MCF 10A (cell line): ENCODE measurements at regions not wholly inside any gene's neighbourhood (a gene's known extent, or its start where the extent isn't known, plus 50 kb on each side); places are given as distances from the start of the nearest gene placed in this dataset.
"Not testable (repeated sequence)": the region's sequence is repeated elsewhere in the genome, so short reads cannot be mapped to it uniquely, and the experiment has no call there.

Experiments used
- BruUV-seq: library from RNA; stranded (reverse); fragments of 400-500 nt; replicated peaks from 2 replicates; lab custom pipeline; 2021; lab: Mats Ljungman, UMichigan
- CTCF ChIA-PET: fragments of 300-600 bp; sonication (Branson Sonifier 250); formaldehyde crosslinking; extraction: SDS; loops from one replicate; lab custom pipeline; 2021; ENCODE audit warnings: antibody characterized with exemption, inconsistent platforms; lab: Yijun Ruan, JAX
- POLR2A ChIA-PET: fragments of 300-600, 350-650 bp; sonication (Branson Sonifier 250); formaldehyde crosslinking; extraction: SDS; loops from one replicate; lab custom pipeline; 2020; ENCODE audit warnings: antibody characterized with exemption, inconsistent platforms; lab: Yijun Ruan, JAX
- DNase-seq: peaks from one replicate; pipeline ENCODE4 v3.0.0-alpha.2; 2018; ENCODE audit not compliant: unreplicated experiment
- H3K27ac Mint-ChIP-seq: one replicate; pipeline ENCODE4 v1.8.0; 2022; ENCODE audit warnings: mild to moderate bottlenecking, low read depth, mixed read lengths; ENCODE audit not compliant: unreplicated experiment
- H3K27me3 Mint-ChIP-seq: one replicate; pipeline ENCODE4 v1.8.0; 2022; ENCODE audit warnings: mixed read lengths; ENCODE audit not compliant: insufficient read depth, unreplicated experiment
- H3K36me3 Mint-ChIP-seq: one replicate; pipeline ENCODE4 v1.8.0; 2022; ENCODE audit warnings: mild to moderate bottlenecking, moderate library complexity, mixed read lengths; ENCODE audit not compliant: insufficient read depth, unreplicated experiment
- H3K4me1 Mint-ChIP-seq: one replicate; pipeline ENCODE4 v1.8.0; 2022; ENCODE audit warnings: mixed read lengths; ENCODE audit not compliant: insufficient read depth, unreplicated experiment
- H3K4me3 Mint-ChIP-seq: one replicate; pipeline ENCODE4 v1.8.0; 2022; ENCODE audit warnings: mild to moderate bottlenecking, moderate library complexity, mixed read lengths; ENCODE audit not compliant: unreplicated experiment
- H3K9me3 Mint-ChIP-seq: one replicate; pipeline ENCODE4 v1.8.0; 2022; ENCODE audit warnings: mixed read lengths; ENCODE audit not compliant: unreplicated experiment
- CTCF ChIP-seq: fragments of 200-600 bp; IDR thresholded peaks from one replicate; pipeline ENCODE4 v1.8.0; 2022; ENCODE audit warnings: antibody characterized with exemption, mild to moderate bottlenecking; ENCODE audit not compliant: unreplicated experiment
- intact Hi-C: fragments of 100-400 bp; cut with micrococcal nuclease; formaldehyde crosslinking; loops from 2 replicates; pipeline ENCODE4 v1.14.1; 2022

GRCh38 chr10:23786594-23786993, 347.7 kb downstream of the OTUD1 start:
- Mint-ChIP-seq H3K9me3 (no peaks in the 10 kb centered on the region), H3K27me3 (peaks cover 27% of the 10 kb centered on the region), H3K4me1 (no peaks in the 10 kb centered on the region), H3K4me3 (no peak overlapping the region), H3K27ac (no peak overlapping the region), H3K36me3 (no peaks in the 10 kb centered on the region)
- no peak for DNase-seq
- TF ChIP-seq CTCF: no peak
- intact Hi-C loops: no loop called here
- ChIA-PET POLR2A (no interaction called here), CTCF (interaction anchor here (0.6 to 0.7 kb wide), 2 partner anchors 166 to 987 kb away, joined by 3 read pairs; no protein-coding TSS in a partner anchor)
- BruUV-seq: no TSS peak

- DNase-seq: no peak
- intact Hi-C loops: no loop called here
- H3K9me3 Mint-ChIP-seq: peaks cover 4% of the 10 kb centered on the region
- TF ChIP-seq CTCF: no peak
- BruUV-seq: no TSS peak
- CTCF ChIA-PET: interaction anchor here (0.7 kb wide), 1 partner anchor 17 kb away, joined by 3 read pairs; no protein-coding TSS in a partner anchor
- H3K4me3 Mint-ChIP-seq: no peak overlapping the region
- peaks cover 27% of the 10 kb centered on the region for H3K27me3 Mint-ChIP-seq
- no peaks in the 10 kb centered on the region for H3K36me3 Mint-ChIP-seq
- no peak overlapping the region for H3K27ac Mint-ChIP-seq
- H3K4me1 Mint-ChIP-seq: no peaks in the 10 kb centered on the region
- POLR2A ChIA-PET: no interaction called here
Measured at GRCh38 chr10:23793577-23793976, 354.7 kb downstream of the OTUD1 start.

- H3K4me3 Mint-ChIP-seq, CTCF ChIA-PET, intact Hi-C loops, H3K9me3 Mint-ChIP-seq, DNase-seq, H3K27ac Mint-ChIP-seq, H3K36me3 Mint-ChIP-seq, BruUV-seq, H3K4me1 Mint-ChIP-seq: not testable (repeated sequence)
- H3K27me3 Mint-ChIP-seq: peaks cover 27% of the 10 kb centered on the region
- POLR2A ChIA-PET: interaction anchor here (0.7 kb wide), 1 partner anchor 702 kb away, joined by 3 read pairs; no protein-coding TSS in a partner anchor
Measured at GRCh38 chr10:23797452-23797851, 358.6 kb downstream of the OTUD1 start.

GRCh38 chr10:23804125-23804524, 365.2 kb downstream of the OTUD1 start:
- no TSS peak for BruUV-seq
- no peak for DNase-seq
- CTCF ChIA-PET: no interaction called here
- H3K4me3 Mint-ChIP-seq: no peak overlapping the region
- intact Hi-C loops: no loop called here
- H3K27ac Mint-ChIP-seq: no peak overlapping the region
- H3K36me3 Mint-ChIP-seq: no peaks in the 10 kb centered on the region
- H3K4me1 Mint-ChIP-seq: no peaks in the 10 kb centered on the region
- H3K27me3 Mint-ChIP-seq: no peaks in the 10 kb centered on the region
- no peaks in the 10 kb centered on the region for H3K9me3 Mint-ChIP-seq
- POLR2A ChIA-PET: no interaction called here
- TF ChIP-seq CTCF: no peak

- Mint-ChIP-seq H3K27ac (no peak overlapping the region), H3K9me3 (no peaks in the 10 kb centered on the region), H3K36me3 (no peaks in the 10 kb centered on the region), H3K4me3 (no peak overlapping the region), H3K4me1 (no peaks in the 10 kb centered on the region), H3K27me3 (peaks cover 22% of the 10 kb centered on the region)
- TF ChIP-seq CTCF: no peak
- intact Hi-C loops: no loop called here
- no TSS peak for BruUV-seq
- ChIA-PET POLR2A (no interaction called here), CTCF (interaction anchor here (0.7 kb wide), 1 partner anchor 1525 kb away, joined by 3 read pairs; no protein-coding TSS in a partner anchor)
- DNase-seq: no peak
Measured at GRCh38 chr10:23813687-23814086, 374.8 kb downstream of the OTUD1 start.
